ENCODE measurements at regions not wholly inside any gene's neighbourhood (a gene's known extent, or its start where the extent isn't known, plus 50 kb on each side); places are given as distances from the start of the nearest gene placed in this dataset.

DNA sequence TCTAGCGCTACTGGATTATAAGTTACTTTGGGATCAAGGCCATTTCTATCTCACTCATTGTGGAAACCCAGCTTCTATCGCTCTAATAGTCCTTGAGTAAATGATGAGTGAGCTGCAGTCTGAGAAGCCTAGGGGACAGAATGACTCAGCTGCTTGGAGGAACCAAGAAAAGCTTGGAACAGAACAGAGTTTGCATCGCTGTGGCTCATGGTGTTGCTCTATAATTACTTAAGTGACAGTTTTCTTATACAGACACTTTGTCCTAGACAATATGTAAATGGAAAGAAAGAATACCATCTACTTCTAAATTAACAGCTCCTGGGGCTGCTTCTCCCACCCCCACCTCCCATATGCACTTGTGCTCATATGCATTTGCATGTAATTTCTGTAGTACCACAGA lies 156.9 kb downstream of the SLIT2 start:
- TF ChIP-seq, protein P1, sequence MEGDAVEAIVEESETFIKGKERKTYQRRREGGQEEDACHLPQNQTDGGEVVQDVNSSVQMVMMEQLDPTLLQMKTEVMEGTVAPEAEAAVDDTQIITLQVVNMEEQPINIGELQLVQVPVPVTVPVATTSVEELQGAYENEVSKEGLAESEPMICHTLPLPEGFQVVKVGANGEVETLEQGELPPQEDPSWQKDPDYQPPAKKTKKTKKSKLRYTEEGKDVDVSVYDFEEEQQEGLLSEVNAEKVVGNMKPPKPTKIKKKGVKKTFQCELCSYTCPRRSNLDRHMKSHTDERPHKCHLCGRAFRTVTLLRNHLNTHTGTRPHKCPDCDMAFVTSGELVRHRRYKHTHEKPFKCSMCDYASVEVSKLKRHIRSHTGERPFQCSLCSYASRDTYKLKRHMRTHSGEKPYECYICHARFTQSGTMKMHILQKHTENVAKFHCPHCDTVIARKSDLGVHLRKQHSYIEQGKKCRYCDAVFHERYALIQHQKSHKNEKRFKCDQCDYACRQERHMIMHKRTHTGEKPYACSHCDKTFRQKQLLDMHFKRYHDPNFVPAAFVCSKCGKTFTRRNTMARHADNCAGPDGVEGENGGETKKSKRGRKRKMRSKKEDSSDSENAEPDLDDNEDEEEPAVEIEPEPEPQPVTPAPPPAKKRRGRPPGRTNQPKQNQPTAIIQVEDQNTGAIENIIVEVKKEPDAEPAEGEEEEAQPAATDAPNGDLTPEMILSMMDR (IDR thresholded peaks at IDR 0.05; ENCODE audit: borderline replicate concordance, extremely low read depth, low read length, poor library complexity, severe bottlenecking), result no peak
- no peak for TF ChIP-seq EZH2 (IDR thresholded peaks at IDR 0.05; ENCODE audit: borderline replicate concordance, low read depth, low read length, severe bottlenecking)

Data from DND-41 (cell line).